ENCODE measurements at regions not wholly inside any gene's neighbourhood (a gene's known extent, or its start where the extent isn't known, plus 50 kb on each side); places are given as distances from the start of the nearest gene placed in this dataset.

DNA sequence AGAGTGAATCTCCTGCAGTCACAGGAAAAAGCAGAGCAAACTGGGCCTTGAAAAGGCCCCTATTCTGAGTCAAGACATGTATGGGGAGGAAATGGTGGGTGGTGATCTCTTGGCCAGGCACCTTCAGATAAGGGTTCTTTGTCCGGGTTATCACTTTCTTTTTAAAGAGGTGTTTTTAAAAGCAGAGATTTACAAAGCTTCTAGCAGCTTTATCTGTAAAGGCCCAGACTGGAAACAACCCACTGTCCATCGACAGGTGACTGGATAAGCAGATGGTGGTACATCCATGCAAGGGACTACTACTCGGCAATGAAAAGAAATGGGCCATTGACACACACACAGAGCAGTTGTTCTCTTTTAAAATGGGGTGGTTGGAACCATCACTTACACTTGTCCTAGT, 596.7 kb upstream of the MKI67 start:
- no peaks in the 10 kb centered on the region for H3K79me2 ChIP-seq (ENCODE audit: insufficient read depth)
- no peak overlapping the region for H2AFZ ChIP-seq (ENCODE audit: low read depth)
- H3K9me3 ChIP-seq: no peaks in the 10 kb centered on the region
- no peaks in the 10 kb centered on the region for H3F3A ChIP-seq (replicated peaks; ENCODE audit: insufficient read depth)
- CTCF ChIA-PET: no interaction called here
- no peak overlapping the region for H3K4me2 ChIP-seq
- no peak overlapping the region for H3K4me3 ChIP-seq (ENCODE audit: low read depth in 2 of 2, low read length in 1 of 2)
- no peaks in the 10 kb centered on the region for H3K9me2 ChIP-seq
- H3K9ac ChIP-seq: no peak overlapping the region
- H3K27me3 ChIP-seq (ENCODE audit: insufficient read depth): no peaks in the 10 kb centered on the region
- no peaks in the 10 kb centered on the region for H3K36me3 ChIP-seq (replicated peaks in 1 of 2; ENCODE audit: control insufficient read depth in 1 of 2, insufficient read depth in 2 of 2, low read length in 1 of 2)
- TF ChIP-seq, protein P1, sequence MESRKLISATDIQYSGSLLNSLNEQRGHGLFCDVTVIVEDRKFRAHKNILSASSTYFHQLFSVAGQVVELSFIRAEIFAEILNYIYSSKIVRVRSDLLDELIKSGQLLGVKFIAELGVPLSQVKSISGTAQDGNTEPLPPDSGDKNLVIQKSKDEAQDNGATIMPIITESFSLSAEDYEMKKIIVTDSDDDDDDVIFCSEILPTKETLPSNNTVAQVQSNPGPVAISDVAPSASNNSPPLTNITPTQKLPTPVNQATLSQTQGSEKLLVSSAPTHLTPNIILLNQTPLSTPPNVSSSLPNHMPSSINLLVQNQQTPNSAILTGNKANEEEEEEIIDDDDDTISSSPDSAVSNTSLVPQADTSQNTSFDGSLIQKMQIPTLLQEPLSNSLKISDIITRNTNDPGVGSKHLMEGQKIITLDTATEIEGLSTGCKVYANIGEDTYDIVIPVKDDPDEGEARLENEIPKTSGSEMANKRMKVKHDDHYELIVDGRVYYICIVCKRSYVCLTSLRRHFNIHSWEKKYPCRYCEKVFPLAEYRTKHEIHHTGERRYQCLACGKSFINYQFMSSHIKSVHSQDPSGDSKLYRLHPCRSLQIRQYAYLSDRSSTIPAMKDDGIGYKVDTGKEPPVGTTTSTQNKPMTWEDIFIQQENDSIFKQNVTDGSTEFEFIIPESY (IDR thresholded peaks at IDR 0.05; ENCODE audit: borderline replicate concordance, low read depth): no peak
- TF ChIP-seq, protein P2, sequence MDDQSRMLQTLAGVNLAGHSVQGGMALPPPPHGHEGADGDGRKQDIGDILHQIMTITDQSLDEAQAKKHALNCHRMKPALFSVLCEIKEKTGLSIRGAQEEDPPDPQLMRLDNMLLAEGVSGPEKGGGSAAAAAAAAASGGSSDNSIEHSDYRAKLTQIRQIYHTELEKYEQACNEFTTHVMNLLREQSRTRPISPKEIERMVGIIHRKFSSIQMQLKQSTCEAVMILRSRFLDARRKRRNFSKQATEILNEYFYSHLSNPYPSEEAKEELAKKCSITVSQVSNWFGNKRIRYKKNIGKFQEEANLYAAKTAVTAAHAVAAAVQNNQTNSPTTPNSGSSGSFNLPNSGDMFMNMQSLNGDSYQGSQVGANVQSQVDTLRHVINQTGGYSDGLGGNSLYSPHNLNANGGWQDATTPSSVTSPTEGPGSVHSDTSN (IDR thresholded peaks at IDR 0.05): no peak
- TF ChIP-seq RAD21 (IDR thresholded peaks at IDR 0.05; ENCODE audit: low read length): no peak
- no peak for TF ChIP-seq JUND (IDR thresholded peaks at IDR 0.05)
- no peak for TF ChIP-seq NRF1 (IDR thresholded peaks at IDR 0.05; ENCODE audit: low read depth, low read length)
- no peak for TF ChIP-seq FOSL2 (IDR thresholded peaks at IDR 0.05; ENCODE audit: borderline replicate concordance, low read depth)
- TF ChIP-seq NFIC (IDR thresholded peaks at IDR 0.05; ENCODE audit: borderline replicate concordance): no peak
- TF ChIP-seq EP300 (IDR thresholded peaks at IDR 0.05; ENCODE audit: borderline replicate concordance in 1 of 2, low read depth in 1 of 2, low read length in 1 of 2): no peak
- TF ChIP-seq FOXJ3 (CRISPR knock-in tag; IDR thresholded peaks at IDR 0.05): no peak
- TF ChIP-seq GATA2 (CRISPR knock-in tag; IDR thresholded peaks at IDR 0.05): no peak
- TF ChIP-seq, protein P3, sequence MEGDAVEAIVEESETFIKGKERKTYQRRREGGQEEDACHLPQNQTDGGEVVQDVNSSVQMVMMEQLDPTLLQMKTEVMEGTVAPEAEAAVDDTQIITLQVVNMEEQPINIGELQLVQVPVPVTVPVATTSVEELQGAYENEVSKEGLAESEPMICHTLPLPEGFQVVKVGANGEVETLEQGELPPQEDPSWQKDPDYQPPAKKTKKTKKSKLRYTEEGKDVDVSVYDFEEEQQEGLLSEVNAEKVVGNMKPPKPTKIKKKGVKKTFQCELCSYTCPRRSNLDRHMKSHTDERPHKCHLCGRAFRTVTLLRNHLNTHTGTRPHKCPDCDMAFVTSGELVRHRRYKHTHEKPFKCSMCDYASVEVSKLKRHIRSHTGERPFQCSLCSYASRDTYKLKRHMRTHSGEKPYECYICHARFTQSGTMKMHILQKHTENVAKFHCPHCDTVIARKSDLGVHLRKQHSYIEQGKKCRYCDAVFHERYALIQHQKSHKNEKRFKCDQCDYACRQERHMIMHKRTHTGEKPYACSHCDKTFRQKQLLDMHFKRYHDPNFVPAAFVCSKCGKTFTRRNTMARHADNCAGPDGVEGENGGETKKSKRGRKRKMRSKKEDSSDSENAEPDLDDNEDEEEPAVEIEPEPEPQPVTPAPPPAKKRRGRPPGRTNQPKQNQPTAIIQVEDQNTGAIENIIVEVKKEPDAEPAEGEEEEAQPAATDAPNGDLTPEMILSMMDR (IDR thresholded peaks at IDR 0.05): no peak
- TF ChIP-seq, protein P4, sequence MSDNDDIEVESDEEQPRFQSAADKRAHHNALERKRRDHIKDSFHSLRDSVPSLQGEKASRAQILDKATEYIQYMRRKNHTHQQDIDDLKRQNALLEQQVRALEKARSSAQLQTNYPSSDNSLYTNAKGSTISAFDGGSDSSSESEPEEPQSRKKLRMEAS (IDR thresholded peaks at IDR 0.05; ENCODE audit: low read depth): no peak
- no peak for TF ChIP-seq RCOR1 (IDR thresholded peaks at IDR 0.05; ENCODE audit: low read length)
- no peak for TF ChIP-seq SMC3 (IDR thresholded peaks at IDR 0.05; ENCODE audit: low read depth, low read length)
- H4K20me1 ChIP-seq (ENCODE audit: insufficient read depth): no peaks in the 10 kb centered on the region
- 23% methylated on average over 3 of the region's 3 CpGs for WGBS (ENCODE audit: low lambda C conversion rate)
- H3K27ac ChIP-seq (ENCODE audit: low read depth in 2 of 2, low read length in 1 of 2): no peak overlapping the region
- POLR2A ChIA-PET: no interaction called here
- no peak for DNase-seq
- no peaks in the 10 kb centered on the region for H3K4me1 ChIP-seq (ENCODE audit: control insufficient read depth in 1 of 2, insufficient read depth in 2 of 2, low read depth in 1 of 2, low read length in 1 of 2)
